Ishikawa (cell line): ENCODE measurements at regions not wholly inside any gene's neighbourhood (a gene's known extent, or its start where the extent isn't known, plus 50 kb on each side); places are given as distances from the start of the nearest gene placed in this dataset.

Source experiments
- CEBPB ChIP-seq: IDR thresholded peaks from 2 replicates; pipeline ENCODE4 v1.6.1; 2012
- CREB1 ChIP-seq: IDR thresholded peaks from 2 replicates; pipeline ENCODE4 v1.6.1; 2012; ENCODE audit warnings: low read depth
- EGR1 ChIP-seq: IDR thresholded peaks from 2 replicates; pipeline ENCODE4 v1.6.1; 2012
- EP300 ChIP-seq: IDR thresholded peaks from 2 replicates; pipeline ENCODE4 v1.6.1; 2012; ENCODE audit warnings: borderline replicate concordance
- FOXM1 ChIP-seq: IDR thresholded peaks from 2 replicates; pipeline ENCODE4 v1.6.1; 2012; ENCODE audit warnings: low read depth, borderline replicate concordance
- MAX ChIP-seq: IDR thresholded peaks from 2 replicates; pipeline ENCODE4 v1.6.1; 2012
- NFIC ChIP-seq: IDR thresholded peaks from 2 replicates; pipeline ENCODE4 v1.6.1; 2012
- RAD21 ChIP-seq: IDR thresholded peaks from 2 replicates; pipeline ENCODE4 v1.6.1; 2012; ENCODE audit warnings: low read depth
- TAF1 ChIP-seq: IDR thresholded peaks from 2 replicates; pipeline ENCODE4 v1.6.1; 2012; ENCODE audit warnings: low read depth, mild to moderate bottlenecking
- TCF12 ChIP-seq: IDR thresholded peaks from 2 replicates; pipeline ENCODE4 v1.6.1; 2012; ENCODE audit warnings: low read depth
- TEAD4 ChIP-seq: IDR thresholded peaks from 2 replicates; pipeline ENCODE4 v1.6.1; 2012
- USF1 ChIP-seq: IDR thresholded peaks from 2 replicates; pipeline ENCODE4 v1.6.1; 2012
- YY1 ChIP-seq: IDR thresholded peaks from 2 replicates; pipeline ENCODE4 v1.6.1; 2012; ENCODE audit warnings: low read depth
- ZBTB7A ChIP-seq: IDR thresholded peaks from 2 replicates; pipeline ENCODE4 v1.6.1; 2012; ENCODE audit warnings: low read depth
- TF ChIP-seq, protein P1 (sequence below): IDR thresholded peaks from 2 replicates; pipeline ENCODE4 v1.6.1; 2012; ENCODE audit warnings: low read depth, mild to moderate bottlenecking

DNA sequence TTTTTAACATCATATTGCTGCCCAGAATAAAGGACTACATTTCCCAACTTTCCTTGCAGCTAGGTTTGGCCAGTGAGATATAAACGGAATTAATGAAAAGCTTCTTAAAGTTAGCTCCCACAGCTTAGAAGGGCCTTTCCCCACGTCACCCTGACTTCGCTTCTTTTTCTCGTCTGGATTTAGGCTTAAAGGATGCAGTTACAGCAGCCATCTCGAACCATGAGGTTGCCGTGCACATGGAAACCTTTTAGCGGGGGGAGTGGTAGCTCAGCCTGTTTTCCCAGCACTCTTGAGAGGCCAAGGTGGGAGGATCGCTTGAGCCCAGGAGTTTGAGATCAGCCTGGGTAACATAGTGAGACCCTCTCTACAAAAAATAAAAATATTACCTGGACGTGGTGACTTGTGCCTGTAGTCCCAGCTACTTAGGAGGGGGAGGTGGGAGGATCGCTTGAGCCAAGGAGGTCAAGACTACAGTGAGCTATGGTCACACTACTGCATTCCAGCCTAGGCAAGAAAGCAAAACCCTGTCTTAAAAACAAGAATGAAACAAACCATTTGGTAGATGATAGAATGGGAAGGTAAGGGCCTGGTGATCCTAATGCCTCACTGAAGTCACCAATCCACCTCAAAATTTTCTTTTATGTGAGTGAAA, 64.3 kb upstream of the C1GALT1 start:
- TF ChIP-seq RAD21 = no peak
- TF ChIP-seq EGR1 = no peak
- TF ChIP-seq FOXM1 = no peak
- no peak for TF ChIP-seq TEAD4
- TF ChIP-seq USF1 = no peak
- no peak for TF ChIP-seq CREB1
- no peak for TF ChIP-seq EP300
- TF ChIP-seq, protein P1, sequence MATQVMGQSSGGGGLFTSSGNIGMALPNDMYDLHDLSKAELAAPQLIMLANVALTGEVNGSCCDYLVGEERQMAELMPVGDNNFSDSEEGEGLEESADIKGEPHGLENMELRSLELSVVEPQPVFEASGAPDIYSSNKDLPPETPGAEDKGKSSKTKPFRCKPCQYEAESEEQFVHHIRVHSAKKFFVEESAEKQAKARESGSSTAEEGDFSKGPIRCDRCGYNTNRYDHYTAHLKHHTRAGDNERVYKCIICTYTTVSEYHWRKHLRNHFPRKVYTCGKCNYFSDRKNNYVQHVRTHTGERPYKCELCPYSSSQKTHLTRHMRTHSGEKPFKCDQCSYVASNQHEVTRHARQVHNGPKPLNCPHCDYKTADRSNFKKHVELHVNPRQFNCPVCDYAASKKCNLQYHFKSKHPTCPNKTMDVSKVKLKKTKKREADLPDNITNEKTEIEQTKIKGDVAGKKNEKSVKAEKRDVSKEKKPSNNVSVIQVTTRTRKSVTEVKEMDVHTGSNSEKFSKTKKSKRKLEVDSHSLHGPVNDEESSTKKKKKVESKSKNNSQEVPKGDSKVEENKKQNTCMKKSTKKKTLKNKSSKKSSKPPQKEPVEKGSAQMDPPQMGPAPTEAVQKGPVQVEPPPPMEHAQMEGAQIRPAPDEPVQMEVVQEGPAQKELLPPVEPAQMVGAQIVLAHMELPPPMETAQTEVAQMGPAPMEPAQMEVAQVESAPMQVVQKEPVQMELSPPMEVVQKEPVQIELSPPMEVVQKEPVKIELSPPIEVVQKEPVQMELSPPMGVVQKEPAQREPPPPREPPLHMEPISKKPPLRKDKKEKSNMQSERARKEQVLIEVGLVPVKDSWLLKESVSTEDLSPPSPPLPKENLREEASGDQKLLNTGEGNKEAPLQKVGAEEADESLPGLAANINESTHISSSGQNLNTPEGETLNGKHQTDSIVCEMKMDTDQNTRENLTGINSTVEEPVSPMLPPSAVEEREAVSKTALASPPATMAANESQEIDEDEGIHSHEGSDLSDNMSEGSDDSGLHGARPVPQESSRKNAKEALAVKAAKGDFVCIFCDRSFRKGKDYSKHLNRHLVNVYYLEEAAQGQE = no peak
- no peak for TF ChIP-seq NFIC
- no peak for TF ChIP-seq ZBTB7A
- TF ChIP-seq TAF1 = no peak
- TF ChIP-seq YY1 = no peak
- TF ChIP-seq CEBPB = no peak
- TF ChIP-seq TCF12 = no peak
- no peak for TF ChIP-seq MAX

GRCh38 chr7:7118822-7119221, 63.5 kb upstream of the C1GALT1 start:
- TF ChIP-seq, protein P1 = no peak
- no peak for TF ChIP-seq CREB1
- no peak for TF ChIP-seq TEAD4
- no peak for TF ChIP-seq CEBPB
- no peak for TF ChIP-seq RAD21
- no peak for TF ChIP-seq NFIC
- TF ChIP-seq ZBTB7A = no peak
- TF ChIP-seq EGR1 = no peak
- TF ChIP-seq TAF1 = no peak

DNA sequence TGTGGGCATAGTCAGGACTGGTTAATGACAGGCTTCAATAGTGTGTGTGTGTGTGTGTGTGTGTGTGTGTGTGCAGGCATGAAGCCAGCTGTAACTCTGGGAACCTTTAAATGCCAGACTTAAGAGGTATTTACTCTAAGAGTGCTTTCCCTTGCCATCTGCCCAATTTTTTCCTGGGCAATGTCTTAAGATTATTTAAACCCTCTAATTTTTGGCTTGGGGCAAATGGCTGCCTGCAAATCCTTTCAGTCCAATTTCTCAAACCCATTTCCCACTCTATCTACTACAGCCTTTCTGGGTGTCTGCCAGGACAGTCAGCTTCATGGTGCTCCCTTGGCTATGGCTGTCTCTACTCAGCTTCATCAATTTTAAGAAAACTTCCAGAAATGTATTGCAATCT, 62.6 kb upstream of the C1GALT1 start:
- TF ChIP-seq NFIC (no peak), TAF1 (no peak), TEAD4 (no peak), MAX (no peak), CEBPB (no peak)

GRCh38 chr7:7122033-7122478, 60.3 kb upstream of the C1GALT1 start:
- TF ChIP-seq TCF12 (no peak), FOXM1 (no peak), USF1 (no peak), NFIC (no peak), MAX (no peak), TEAD4 (no peak), ZBTB7A (no peak), EGR1 (no peak), CREB1 (no peak), YY1 (no peak), EP300 (no peak), CEBPB (no peak), RAD21 (no peak), TAF1 (no peak)
- TF ChIP-seq, protein P1 = no peak
